GM18868 (cell line): ENCODE measurements at regions not wholly inside any gene's neighbourhood (a gene's known extent, or its start where the extent isn't known, plus 50 kb on each side); places are given as distances from the start of the nearest gene placed in this dataset.

Source experiments
- ATAC-seq: cut with Tn5 transposase; IDR thresholded peaks from one replicate; pipeline ENCODE4 v1.9.1; 2021; ENCODE audit warnings: mild to moderate bottlenecking, moderate library complexity; ENCODE audit not compliant: unreplicated experiment

- ATAC-seq = no peak
These were observed 156.4 kb downstream of the CD83 start for GRCh38 chr6:14274016-14274415.

- no peak for ATAC-seq
These were observed 157.2 kb downstream of the CD83 start for GRCh38 chr6:14274546-14275492.

- no peak for ATAC-seq
These were observed 157.9 kb downstream of the CD83 start for GRCh38 chr6:14275493-14275851.

- no peak for ATAC-seq
These were observed 158.5 kb downstream of the CD83 start for GRCh38 chr6:14276071-14276470.

GRCh38 chr6:14276667-14277404 lies 159.3 kb downstream of the CD83 start:
- peak; percentile 91 for ATAC-seq

DNA sequence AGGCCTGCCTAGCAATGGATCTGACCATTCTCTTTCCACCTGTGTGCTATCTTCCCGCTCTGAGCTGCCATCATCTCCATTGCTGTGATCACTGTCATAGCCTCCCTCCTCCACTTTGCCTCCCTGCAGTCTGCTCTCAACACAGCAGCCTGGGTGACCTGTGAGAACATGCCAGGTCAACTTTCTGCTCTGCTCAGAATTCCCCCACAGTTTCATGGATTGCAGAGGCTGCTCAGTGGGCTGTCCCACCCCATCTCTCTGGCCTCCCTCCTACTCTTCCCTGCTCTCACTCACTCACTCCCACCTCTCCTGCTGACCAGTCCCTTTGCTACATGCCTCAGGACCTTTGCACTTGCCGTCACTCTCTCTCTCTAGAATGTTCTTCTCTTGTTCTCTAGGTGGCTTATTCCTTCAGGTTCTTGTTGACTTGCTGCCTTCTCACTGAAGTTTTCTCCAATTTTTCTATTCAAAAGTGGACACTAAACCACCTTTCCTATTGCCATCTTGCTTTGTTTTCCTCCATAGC lies 159.9 kb downstream of the CD83 start:
- ATAC-seq = peak; percentile 49

- ATAC-seq = no peak
These were observed 160.4 kb downstream of the CD83 start for GRCh38 chr6:14278006-14278405.

GRCh38 chr6:14278446-14278845 lies 160.9 kb downstream of the CD83 start:
- no peak for ATAC-seq

GRCh38 chr6:14280006-14280510 lies 162.5 kb downstream of the CD83 start:
- ATAC-seq = no peak

- ATAC-seq = no peak
These were observed 163.3 kb downstream of the CD83 start for GRCh38 chr6:14280766-14281293.

- no peak for ATAC-seq
These were observed 164.5 kb downstream of the CD83 start for GRCh38 chr6:14281811-14282660.

DNA sequence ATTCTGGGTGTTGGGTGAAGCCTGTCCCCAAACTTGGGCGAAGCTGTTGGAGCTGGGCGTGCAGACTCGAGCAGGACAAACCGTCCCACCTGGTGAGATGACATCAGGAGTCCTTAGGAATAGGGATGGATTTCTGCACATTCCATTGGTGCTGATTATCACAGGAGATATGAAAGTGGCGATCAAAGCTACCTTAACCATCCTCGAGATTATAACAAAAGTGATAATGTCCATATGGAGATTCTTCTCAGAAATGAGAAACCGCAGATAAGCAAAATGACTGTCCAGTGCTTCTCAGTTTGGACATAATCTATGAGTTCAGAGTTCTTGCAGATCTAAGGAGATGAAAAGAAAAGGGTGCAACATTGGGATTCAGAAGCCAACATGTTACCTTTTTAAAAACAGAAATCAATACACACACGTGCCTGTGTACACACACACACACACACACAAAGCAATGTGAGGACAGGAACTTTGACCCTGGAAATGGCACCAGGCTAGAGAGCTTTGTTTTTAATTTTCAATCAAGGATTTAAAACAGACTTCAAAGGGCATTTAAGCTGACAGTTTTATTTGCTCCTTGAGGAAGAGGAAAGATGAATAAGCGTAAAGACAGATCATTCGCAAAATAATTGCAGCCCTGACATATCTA lies 165.4 kb downstream of the CD83 start:
- ATAC-seq = no peak

- no peak for ATAC-seq
These were observed 166.1 kb downstream of the CD83 start for GRCh38 chr6:14283600-14284235.

DNA sequence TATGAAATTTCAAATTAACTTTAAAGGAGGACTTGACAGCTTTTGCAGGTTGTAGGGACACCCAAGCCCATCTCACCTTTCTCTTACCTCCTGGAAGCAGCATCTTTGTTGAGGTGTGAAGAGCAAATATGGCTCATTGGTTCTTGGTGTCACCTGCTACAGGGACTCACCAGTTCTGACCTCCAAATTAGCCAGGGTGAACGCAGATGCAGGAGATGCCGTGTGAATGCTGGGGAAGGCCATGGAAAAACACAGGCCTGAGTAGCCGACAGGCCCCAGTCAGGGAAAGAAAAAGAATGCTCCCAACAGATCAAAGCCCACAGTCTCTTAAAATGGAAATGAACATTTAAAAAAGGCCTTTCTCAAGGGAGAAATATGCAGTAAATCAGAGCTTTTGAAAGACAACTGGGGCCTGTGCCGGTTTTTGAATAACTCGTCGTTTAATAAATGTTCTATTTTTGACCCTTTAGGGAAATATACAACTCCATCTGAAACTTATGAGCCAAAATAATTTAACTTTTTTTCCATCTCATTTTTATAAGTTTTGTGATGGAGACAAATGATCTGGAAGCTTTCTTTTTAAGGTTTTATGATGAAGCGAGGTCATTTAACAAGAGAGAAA lies 167.5 kb downstream of the CD83 start:
- no peak for ATAC-seq

- ATAC-seq = no peak
These were observed 168.6 kb downstream of the CD83 start for GRCh38 chr6:14286144-14286543.

DNA sequence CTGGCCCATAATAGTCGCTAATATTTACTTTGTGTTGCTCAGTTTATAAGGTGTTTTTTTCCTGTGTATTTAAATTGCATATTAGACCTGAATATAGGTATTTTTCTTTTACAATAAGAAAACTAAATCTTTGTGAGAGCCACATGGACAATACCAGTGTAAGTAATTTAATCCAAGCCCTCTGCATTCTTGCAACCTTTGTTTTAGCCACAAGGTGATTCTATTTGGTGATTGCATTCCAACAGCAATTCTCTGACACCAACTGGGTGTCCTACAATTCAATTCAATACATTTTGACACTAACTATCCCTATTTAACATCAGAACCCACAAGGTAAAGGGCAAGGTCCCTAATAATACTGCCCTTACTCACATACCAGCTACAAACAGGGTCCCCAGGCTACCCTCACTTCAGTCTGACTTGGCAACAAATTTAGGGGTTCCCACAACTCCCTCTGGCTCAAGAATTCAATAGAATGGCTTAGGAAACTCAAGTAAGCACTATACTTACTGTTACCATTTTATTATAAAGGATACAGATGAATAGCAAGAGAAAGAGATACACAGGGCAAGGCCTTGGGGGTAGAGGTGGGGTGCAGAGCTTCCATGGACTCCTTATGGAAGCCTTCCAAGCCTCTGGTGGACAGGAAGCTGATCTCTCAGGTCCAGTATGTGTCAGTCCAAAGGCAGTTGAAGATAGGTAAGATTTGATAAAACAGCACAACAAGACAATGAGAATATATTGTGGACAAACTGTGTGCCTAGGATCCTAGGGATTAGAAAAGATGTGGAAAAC lies 169.3 kb downstream of the CD83 start:
- no peak for ATAC-seq

DNA sequence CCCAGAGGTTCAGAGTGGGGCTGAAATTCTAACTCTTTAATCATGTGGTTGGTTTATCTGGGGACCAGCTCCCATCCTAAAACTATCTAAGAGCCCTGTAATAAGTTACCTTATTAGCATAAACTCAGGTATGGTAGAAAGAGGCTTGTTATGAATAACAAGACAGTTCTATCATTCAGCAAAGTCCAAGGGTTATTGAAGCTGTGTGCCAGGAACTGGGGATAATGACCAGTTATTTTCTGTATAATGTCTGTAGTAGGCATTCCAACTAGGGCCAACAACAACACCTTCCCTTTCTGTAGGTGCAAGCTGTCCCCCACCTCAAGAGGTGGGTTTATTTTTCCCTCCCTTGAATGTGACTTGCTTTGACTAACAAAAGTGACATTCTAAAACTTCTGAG lies 170.1 kb downstream of the CD83 start:
- ATAC-seq = no peak

GRCh38 chr6:14288910-14289309 lies 171.3 kb downstream of the CD83 start:
- ATAC-seq = no peak
